ENCODE measurements at regions not wholly inside any gene's neighbourhood (a gene's known extent, or its start where the extent isn't known, plus 50 kb on each side); places are given as distances from the start of the nearest gene placed in this dataset.

DNA sequence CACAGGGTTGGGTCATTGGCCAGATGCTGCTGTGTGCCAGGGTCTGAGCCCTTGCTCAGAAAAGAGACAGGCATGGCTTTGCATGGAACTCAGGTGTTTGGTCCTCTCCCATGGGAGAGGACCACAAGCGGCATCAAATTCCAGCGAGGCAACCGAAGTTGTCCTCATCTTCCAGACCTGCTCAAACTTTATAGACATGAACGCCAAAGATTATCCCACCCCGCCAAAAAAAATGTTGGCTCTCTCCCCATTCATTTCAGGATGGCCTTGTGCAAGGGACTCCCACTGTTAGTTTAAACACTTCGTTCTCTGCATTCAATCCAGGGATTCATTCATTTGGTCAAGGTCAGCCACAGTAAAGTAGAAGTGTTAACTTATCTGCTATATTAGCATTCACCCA is 360.8 kb upstream of the ZFHX3 start:
- TF ChIP-seq, protein P1, sequence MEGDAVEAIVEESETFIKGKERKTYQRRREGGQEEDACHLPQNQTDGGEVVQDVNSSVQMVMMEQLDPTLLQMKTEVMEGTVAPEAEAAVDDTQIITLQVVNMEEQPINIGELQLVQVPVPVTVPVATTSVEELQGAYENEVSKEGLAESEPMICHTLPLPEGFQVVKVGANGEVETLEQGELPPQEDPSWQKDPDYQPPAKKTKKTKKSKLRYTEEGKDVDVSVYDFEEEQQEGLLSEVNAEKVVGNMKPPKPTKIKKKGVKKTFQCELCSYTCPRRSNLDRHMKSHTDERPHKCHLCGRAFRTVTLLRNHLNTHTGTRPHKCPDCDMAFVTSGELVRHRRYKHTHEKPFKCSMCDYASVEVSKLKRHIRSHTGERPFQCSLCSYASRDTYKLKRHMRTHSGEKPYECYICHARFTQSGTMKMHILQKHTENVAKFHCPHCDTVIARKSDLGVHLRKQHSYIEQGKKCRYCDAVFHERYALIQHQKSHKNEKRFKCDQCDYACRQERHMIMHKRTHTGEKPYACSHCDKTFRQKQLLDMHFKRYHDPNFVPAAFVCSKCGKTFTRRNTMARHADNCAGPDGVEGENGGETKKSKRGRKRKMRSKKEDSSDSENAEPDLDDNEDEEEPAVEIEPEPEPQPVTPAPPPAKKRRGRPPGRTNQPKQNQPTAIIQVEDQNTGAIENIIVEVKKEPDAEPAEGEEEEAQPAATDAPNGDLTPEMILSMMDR (IDR thresholded peaks at IDR 0.05) = no peak
- TF ChIP-seq POLR2AphosphoS5 (IDR thresholded peaks at IDR 0.05) = no peak

Data from suprapubic skin (tissue), 3 donors.